ENCODE measurements at regions not wholly inside any gene's neighbourhood (a gene's known extent, or its start where the extent isn't known, plus 50 kb on each side); places are given as distances from the start of the nearest gene placed in this dataset.
A peak's percentile ranks its signal among the peaks of the same experiment; 100 is the strongest.

DNA sequence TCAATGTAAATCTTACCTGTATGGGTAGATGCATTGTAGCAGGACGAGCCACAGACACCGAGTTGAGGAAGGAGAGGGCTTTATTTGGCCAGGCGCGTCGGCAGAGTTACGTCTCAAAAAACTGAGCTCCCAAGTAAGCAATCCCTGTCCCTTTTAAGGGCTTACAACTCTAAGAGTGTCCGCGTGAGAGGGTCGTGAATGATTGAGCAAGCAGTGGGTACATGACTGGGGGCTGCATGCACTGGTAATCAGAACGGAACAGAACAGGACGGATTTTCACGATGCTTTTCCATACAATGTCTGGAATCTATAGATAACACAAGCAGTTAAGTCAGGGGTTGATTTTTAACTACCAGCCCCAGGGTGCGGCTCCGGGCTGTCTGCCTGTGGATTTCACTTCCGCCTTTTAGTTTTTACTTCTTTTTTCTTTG, 524.9 kb upstream of the HTR2C start (continued):
- TF ChIP-seq, protein P1, sequence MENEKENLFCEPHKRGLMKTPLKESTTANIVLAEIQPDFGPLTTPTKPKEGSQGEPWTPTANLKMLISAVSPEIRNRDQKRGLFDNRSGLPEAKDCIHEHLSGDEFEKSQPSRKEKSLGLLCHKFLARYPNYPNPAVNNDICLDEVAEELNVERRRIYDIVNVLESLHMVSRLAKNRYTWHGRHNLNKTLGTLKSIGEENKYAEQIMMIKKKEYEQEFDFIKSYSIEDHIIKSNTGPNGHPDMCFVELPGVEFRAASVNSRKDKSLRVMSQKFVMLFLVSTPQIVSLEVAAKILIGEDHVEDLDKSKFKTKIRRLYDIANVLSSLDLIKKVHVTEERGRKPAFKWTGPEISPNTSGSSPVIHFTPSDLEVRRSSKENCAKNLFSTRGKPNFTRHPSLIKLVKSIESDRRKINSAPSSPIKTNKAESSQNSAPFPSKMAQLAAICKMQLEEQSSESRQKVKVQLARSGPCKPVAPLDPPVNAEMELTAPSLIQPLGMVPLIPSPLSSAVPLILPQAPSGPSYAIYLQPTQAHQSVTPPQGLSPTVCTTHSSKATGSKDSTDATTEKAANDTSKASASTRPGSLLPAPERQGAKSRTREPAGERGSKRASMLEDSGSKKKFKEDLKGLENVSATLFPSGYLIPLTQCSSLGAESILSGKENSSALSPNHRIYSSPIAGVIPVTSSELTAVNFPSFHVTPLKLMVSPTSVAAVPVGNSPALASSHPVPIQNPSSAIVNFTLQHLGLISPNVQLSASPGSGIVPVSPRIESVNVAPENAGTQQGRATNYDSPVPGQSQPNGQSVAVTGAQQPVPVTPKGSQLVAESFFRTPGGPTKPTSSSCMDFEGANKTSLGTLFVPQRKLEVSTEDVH (IDR thresholded peaks at IDR 0.05; ENCODE audit: low read depth, partially characterized antibody) = no peak
- peak; percentile 90 for TF ChIP-seq NCOR1 (IDR thresholded peaks at IDR 0.05)
- no peak for TF ChIP-seq CREBBP (IDR thresholded peaks at IDR 0.05; ENCODE audit: low read depth, low read length)
- no peak for TF ChIP-seq COPS2 (conservative IDR thresholded peaks at IDR 0.05)
- TF ChIP-seq, protein P2, sequence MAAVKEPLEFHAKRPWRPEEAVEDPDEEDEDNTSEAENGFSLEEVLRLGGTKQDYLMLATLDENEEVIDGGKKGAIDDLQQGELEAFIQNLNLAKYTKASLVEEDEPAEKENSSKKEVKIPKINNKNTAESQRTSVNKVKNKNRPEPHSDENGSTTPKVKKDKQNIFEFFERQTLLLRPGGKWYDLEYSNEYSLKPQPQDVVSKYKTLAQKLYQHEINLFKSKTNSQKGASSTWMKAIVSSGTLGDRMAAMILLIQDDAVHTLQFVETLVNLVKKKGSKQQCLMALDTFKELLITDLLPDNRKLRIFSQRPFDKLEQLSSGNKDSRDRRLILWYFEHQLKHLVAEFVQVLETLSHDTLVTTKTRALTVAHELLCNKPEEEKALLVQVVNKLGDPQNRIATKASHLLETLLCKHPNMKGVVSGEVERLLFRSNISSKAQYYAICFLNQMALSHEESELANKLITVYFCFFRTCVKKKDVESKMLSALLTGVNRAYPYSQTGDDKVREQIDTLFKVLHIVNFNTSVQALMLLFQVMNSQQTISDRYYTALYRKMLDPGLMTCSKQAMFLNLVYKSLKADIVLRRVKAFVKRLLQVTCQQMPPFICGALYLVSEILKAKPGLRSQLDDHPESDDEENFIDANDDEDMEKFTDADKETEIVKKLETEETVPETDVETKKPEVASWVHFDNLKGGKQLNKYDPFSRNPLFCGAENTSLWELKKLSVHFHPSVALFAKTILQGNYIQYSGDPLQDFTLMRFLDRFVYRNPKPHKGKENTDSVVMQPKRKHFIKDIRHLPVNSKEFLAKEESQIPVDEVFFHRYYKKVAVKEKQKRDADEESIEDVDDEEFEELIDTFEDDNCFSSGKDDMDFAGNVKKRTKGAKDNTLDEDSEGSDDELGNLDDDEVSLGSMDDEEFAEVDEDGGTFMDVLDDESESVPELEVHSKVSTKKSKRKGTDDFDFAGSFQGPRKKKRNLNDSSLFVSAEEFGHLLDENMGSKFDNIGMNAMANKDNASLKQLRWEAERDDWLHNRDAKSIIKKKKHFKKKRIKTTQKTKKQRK (IDR thresholded peaks at IDR 0.05; ENCODE audit: borderline replicate concordance, low read depth, low read length) = no peak
- no peak for TF ChIP-seq PHTF2 (CRISPR knock-in tag; IDR thresholded peaks at IDR 0.05)
- TF ChIP-seq RBM15 (IDR thresholded peaks at IDR 0.05; ENCODE audit: insufficient read depth, low read length) = no peak
- TF ChIP-seq, protein P3, sequence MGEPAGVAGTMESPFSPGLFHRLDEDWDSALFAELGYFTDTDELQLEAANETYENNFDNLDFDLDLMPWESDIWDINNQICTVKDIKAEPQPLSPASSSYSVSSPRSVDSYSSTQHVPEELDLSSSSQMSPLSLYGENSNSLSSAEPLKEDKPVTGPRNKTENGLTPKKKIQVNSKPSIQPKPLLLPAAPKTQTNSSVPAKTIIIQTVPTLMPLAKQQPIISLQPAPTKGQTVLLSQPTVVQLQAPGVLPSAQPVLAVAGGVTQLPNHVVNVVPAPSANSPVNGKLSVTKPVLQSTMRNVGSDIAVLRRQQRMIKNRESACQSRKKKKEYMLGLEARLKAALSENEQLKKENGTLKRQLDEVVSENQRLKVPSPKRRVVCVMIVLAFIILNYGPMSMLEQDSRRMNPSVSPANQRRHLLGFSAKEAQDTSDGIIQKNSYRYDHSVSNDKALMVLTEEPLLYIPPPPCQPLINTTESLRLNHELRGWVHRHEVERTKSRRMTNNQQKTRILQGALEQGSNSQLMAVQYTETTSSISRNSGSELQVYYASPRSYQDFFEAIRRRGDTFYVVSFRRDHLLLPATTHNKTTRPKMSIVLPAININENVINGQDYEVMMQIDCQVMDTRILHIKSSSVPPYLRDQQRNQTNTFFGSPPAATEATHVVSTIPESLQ (CRISPR knock-in tag; IDR thresholded peaks at IDR 0.05) = no peak
- no peak for TF ChIP-seq BMI1 (IDR thresholded peaks at IDR 0.05; ENCODE audit: low read length)
- 0 out of 4 replicates have a peak, but pooled peaks of 1 of the 2 experiments have one; percentile 26 for TF ChIP-seq NONO (IDR thresholded peaks at IDR 0.05; ENCODE audit: low read depth in 2 of 2, low read length in 1 of 2)
- no peak for TF ChIP-seq HIVEP1 (CRISPR knock-in tag; IDR thresholded peaks at IDR 0.05)
- TF ChIP-seq, protein P4, sequence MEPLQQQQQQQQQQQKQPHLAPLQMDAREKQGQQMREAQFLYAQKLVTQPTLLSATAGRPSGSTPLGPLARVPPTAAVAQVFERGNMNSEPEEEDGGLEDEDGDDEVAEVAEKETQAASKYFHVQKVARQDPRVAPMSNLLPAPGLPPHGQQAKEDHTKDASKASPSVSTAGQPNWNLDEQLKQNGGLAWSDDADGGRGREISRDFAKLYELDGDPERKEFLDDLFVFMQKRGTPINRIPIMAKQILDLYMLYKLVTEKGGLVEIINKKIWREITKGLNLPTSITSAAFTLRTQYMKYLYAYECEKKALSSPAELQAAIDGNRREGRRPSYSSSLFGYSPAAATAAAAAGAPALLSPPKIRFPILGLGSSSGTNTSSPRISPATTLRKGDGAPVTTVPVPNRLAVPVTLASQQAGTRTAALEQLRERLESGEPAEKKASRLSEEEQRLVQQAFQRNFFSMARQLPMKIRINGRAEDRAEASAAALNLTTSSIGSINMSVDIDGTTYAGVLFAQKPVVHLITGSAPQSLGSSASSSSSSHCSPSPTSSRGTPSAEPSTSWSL (CRISPR knock-in tag; IDR thresholded peaks at IDR 0.05; ENCODE audit: borderline replicate concordance) = no peak
- no peak for TF ChIP-seq MECOM (CRISPR knock-in tag; IDR thresholded peaks at IDR 0.05)
- TF ChIP-seq BHLHE40 (IDR thresholded peaks at IDR 0.05; ENCODE audit: low read length) = peak; percentile 57; the same call in 1 of the 2 replicates
- no peak for TF ChIP-seq CHCHD3 (CRISPR knock-in tag; IDR thresholded peaks at IDR 0.05)
- TF ChIP-seq ZNF324 (CRISPR knock-in tag; IDR thresholded peaks at IDR 0.05) = no peak
- TF ChIP-seq MBD2 (IDR thresholded peaks at IDR 0.05; ENCODE audit: borderline replicate concordance, low read depth) = 0 out of 2 replicates have a peak, but pooled peaks have one; percentile 47

Data from K562 (cell line).